ENCODE measurements at regions not wholly inside any gene's neighbourhood (a gene's known extent, or its start where the extent isn't known, plus 50 kb on each side); places are given as distances from the start of the nearest gene placed in this dataset.

DNA sequence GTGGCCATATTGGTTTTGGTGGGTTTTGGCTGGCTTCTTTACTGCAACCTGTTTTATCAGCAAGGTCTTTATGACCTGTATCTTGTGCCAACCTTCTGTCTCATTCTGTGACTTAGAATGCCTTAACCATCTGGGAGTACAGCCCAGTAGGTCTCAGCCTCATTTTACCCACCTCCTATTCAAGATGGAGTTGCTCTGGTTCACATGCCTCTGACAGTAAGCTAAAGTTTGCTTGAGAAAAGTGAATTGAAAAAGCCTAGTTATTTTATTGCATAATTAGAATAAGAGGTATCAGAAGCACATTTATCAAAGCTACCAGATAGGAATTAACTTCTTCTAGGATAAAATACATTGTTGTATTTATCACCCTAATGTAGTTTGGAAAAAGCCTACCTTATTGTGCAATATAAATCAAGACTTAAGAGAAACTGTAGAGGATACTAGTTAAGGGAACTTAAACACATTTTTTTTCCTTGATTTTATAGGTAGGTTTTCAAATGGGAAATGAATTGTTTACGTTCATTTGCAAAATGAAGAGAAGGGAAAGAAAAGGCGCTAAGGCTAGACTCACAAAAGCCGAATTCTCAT lies 202.3 kb upstream of the KCNJ16 start:
- Histone ChIP-seq H3K27me3 (ENCODE audit: control insufficient read depth, insufficient read depth, low read length) (no peaks in the 10 kb centered on the region), H3K4me1 (ENCODE audit: control insufficient read depth, insufficient read depth, low read length) (peaks cover 21% of the 10 kb centered on the region), H3K4me3 (ENCODE audit: low read depth, low read length) (no peak overlapping the region), H3K9me3 (ENCODE audit: control insufficient read depth, insufficient read depth, low read depth, low read length) (no peaks in the 10 kb centered on the region), H3K27ac (ENCODE audit: low read depth, low read length) (no peak overlapping the region), H3K36me3 (ENCODE audit: control insufficient read depth, insufficient read depth, low read length) (no peaks in the 10 kb centered on the region), H3K9ac (ENCODE audit: low read length) (no peak overlapping the region)

DNA sequence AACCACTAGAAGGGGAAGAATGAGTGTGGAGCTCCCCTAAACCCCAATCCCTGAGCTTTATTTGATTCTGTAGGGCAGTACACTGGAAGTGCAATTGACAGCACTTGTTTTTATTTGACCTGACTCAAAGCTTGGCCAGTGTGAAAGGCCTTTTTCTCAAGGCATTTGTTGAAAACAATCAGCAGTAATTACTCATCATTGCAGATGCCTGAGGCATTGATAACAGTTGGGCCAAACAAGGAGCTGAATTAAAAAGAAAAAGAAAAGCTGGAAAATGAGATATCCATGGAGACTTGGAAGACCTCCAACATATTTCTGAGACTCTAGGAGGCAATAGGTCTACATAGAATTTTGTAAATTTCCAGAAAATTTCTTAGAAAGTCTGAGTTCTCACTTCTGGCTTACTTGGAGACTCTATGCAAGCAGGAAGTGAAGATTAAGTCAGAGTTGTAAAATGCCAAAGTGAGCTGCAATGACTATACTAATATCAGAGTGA lies 200.8 kb upstream of the KCNJ16 start:
- H3K4me1 ChIP-seq (ENCODE audit: control insufficient read depth, insufficient read depth, low read length): peaks cover 21% of the 10 kb centered on the region
- H3K27ac ChIP-seq (ENCODE audit: low read depth, low read length): no peak overlapping the region
- H3K4me3 ChIP-seq (ENCODE audit: low read depth, low read length): no peak overlapping the region
- H3K9me3 ChIP-seq (ENCODE audit: control insufficient read depth, insufficient read depth, low read depth, low read length): peaks cover 4% of the 10 kb centered on the region; the same call in 1 of the 2 replicates
- no peak overlapping the region for H3K9ac ChIP-seq (ENCODE audit: low read length)
- no peaks in the 10 kb centered on the region for H3K27me3 ChIP-seq (ENCODE audit: control insufficient read depth, insufficient read depth, low read length)
- H3K36me3 ChIP-seq (ENCODE audit: control insufficient read depth, insufficient read depth, low read length): no peaks in the 10 kb centered on the region

DNA sequence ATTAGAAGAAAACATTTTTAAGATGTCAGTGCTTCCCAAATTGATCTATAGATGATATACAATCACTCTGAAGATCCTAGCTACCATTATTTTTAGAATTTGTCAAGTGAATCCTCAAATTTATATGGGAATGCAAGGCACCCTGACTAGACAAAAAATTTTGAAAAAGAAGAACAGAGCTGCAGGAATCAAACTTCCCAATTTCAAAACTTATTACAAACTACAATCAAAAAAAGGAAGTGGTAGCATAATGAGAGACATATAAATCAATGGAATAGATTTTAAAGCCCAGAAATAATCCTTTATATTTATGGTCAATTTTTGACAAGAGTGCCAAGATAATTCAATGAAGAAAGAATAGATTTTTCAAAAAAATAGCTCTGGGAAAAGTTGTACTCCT lies 198.3 kb upstream of the KCNJ16 start:
- H3K36me3 ChIP-seq (ENCODE audit: control insufficient read depth, insufficient read depth, low read length): no peaks in the 10 kb centered on the region
- peaks cover 4% of the 10 kb centered on the region; the same call in 1 of the 2 replicates for H3K9me3 ChIP-seq (ENCODE audit: control insufficient read depth, insufficient read depth, low read depth, low read length)
- H3K4me3 ChIP-seq (ENCODE audit: low read depth, low read length): no peak overlapping the region
- no peak overlapping the region for H3K9ac ChIP-seq (ENCODE audit: low read length)
- no peaks in the 10 kb centered on the region for H3K27me3 ChIP-seq (ENCODE audit: control insufficient read depth, insufficient read depth, low read length)
- H3K4me1 ChIP-seq (ENCODE audit: control insufficient read depth, insufficient read depth, low read length): peaks cover 5% of the 10 kb centered on the region; the same call in 1 of the 2 replicates
- H3K27ac ChIP-seq (ENCODE audit: low read depth, low read length): no peak overlapping the region

- Histone ChIP-seq H3K9me3 (ENCODE audit: control insufficient read depth, insufficient read depth, low read depth, low read length) (peaks cover 4% of the 10 kb centered on the region; the same call in 1 of the 2 replicates), H3K27me3 (ENCODE audit: control insufficient read depth, insufficient read depth, low read length) (no peaks in the 10 kb centered on the region), H3K27ac (ENCODE audit: low read depth, low read length) (no peak overlapping the region), H3K36me3 (ENCODE audit: control insufficient read depth, insufficient read depth, low read length) (no peaks in the 10 kb centered on the region), H3K9ac (ENCODE audit: low read length) (no peak overlapping the region), H3K4me1 (ENCODE audit: control insufficient read depth, insufficient read depth, low read length) (peaks cover 5% of the 10 kb centered on the region; the same call in 1 of the 2 replicates), H3K4me3 (ENCODE audit: low read depth, low read length) (no peak overlapping the region)
Measured at GRCh38 chr17:69878661-69879060, 196.4 kb upstream of the KCNJ16 start.

- no peak overlapping the region for H3K4me3 ChIP-seq (ENCODE audit: low read depth, low read length)
- no peak overlapping the region for H3K27ac ChIP-seq (ENCODE audit: low read depth, low read length)
- H3K9me3 ChIP-seq (ENCODE audit: control insufficient read depth, insufficient read depth, low read depth, low read length): peaks cover 4% of the 10 kb centered on the region; the same call in 1 of the 2 replicates
- H3K4me1 ChIP-seq (ENCODE audit: control insufficient read depth, insufficient read depth, low read length): no peaks in the 10 kb centered on the region; the same call in 1 of the 2 replicates
- no peak overlapping the region for H3K9ac ChIP-seq (ENCODE audit: low read length)
- no peaks in the 10 kb centered on the region for H3K36me3 ChIP-seq (ENCODE audit: control insufficient read depth, insufficient read depth, low read length)
- H3K27me3 ChIP-seq (ENCODE audit: control insufficient read depth, insufficient read depth, low read length): no peaks in the 10 kb centered on the region
Measured at GRCh38 chr17:69879576-69879975, 195.4 kb upstream of the KCNJ16 start.

DNA sequence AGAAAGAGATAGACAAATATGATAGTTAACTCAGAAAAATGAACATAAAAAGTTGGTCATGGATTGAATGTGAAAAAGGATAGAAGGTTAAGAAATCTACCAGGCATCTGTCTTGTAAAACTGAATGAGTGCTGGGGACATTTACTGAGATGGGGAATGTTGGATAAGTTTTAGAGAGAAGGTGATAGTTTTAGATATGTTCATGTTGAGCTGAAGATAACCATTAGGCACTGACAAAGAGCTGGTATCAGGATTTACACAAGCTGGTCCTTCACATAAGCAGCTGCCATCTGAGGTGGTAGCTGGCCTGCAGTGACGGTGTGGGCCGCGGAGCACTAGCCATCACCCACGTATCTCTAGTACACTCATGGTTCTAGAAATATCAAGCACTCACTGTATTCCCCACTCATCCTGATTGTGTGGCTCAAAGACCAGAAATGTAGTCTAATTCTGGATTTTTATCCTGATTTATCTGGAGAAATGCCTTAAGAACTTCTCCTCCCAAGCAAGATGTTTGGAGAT lies 194.4 kb upstream of the KCNJ16 start:
- Histone ChIP-seq H3K4me3 (ENCODE audit: low read depth, low read length) (no peak overlapping the region), H3K4me1 (ENCODE audit: control insufficient read depth, insufficient read depth, low read length) (no peaks in the 10 kb centered on the region), H3K9me3 (ENCODE audit: control insufficient read depth, insufficient read depth, low read depth, low read length) (peaks cover 4% of the 10 kb centered on the region; the same call in 1 of the 2 replicates), H3K36me3 (ENCODE audit: control insufficient read depth, insufficient read depth, low read length) (no peaks in the 10 kb centered on the region), H3K9ac (ENCODE audit: low read length) (no peak overlapping the region), H3K27me3 (ENCODE audit: control insufficient read depth, insufficient read depth, low read length) (no peaks in the 10 kb centered on the region), H3K27ac (ENCODE audit: low read depth, low read length) (no peak overlapping the region)

DNA sequence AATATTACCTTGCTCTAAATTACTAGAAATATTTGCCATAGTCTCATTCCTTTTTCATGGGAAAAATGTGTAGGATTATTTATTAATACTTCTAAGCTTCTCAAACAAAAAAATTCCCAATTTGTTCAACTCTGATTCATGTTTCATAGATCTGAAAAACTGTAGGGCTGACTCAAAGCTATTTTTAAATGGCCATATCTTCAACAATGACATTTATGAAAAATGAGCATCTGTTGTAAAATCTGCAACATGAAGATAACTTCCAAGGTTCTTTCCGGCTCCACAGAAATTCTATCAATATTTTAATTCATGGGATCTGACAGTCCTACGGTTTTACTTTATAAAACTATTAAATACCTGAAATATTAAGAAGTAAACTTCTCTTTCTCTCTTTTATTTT lies 192.7 kb upstream of the KCNJ16 start:
- Histone ChIP-seq H3K27ac (ENCODE audit: low read depth, low read length) (no peak overlapping the region), H3K4me1 (ENCODE audit: control insufficient read depth, insufficient read depth, low read length) (no peaks in the 10 kb centered on the region), H3K9me3 (ENCODE audit: control insufficient read depth, insufficient read depth, low read depth, low read length) (peaks cover 4% of the 10 kb centered on the region; the same call in 1 of the 2 replicates), H3K9ac (ENCODE audit: low read length) (no peak overlapping the region), H3K4me3 (ENCODE audit: low read depth, low read length) (no peak overlapping the region), H3K27me3 (ENCODE audit: control insufficient read depth, insufficient read depth, low read length) (no peaks in the 10 kb centered on the region), H3K36me3 (ENCODE audit: control insufficient read depth, insufficient read depth, low read length) (no peaks in the 10 kb centered on the region)

GRCh38 chr17:69883120-69883519 lies 191.9 kb upstream of the KCNJ16 start:
- peaks cover 4% of the 10 kb centered on the region; the same call in 1 of the 2 replicates for H3K9me3 ChIP-seq (ENCODE audit: control insufficient read depth, insufficient read depth, low read depth, low read length)
- H3K36me3 ChIP-seq (ENCODE audit: control insufficient read depth, insufficient read depth, low read length): no peaks in the 10 kb centered on the region
- H3K4me1 ChIP-seq (ENCODE audit: control insufficient read depth, insufficient read depth, low read length): no peaks in the 10 kb centered on the region
- no peak overlapping the region for H3K27ac ChIP-seq (ENCODE audit: low read depth, low read length)
- no peaks in the 10 kb centered on the region for H3K27me3 ChIP-seq (ENCODE audit: control insufficient read depth, insufficient read depth, low read length)
- H3K4me3 ChIP-seq (ENCODE audit: low read depth, low read length): no peak overlapping the region
- no peak overlapping the region for H3K9ac ChIP-seq (ENCODE audit: low read length)

- Histone ChIP-seq H3K36me3 (ENCODE audit: control insufficient read depth, insufficient read depth, low read length) (no peaks in the 10 kb centered on the region), H3K9me3 (ENCODE audit: control insufficient read depth, insufficient read depth, low read depth, low read length) (no peaks in the 10 kb centered on the region), H3K9ac (ENCODE audit: low read length) (no peak overlapping the region), H3K4me3 (ENCODE audit: low read depth, low read length) (no peak overlapping the region), H3K27ac (ENCODE audit: low read depth, low read length) (no peak overlapping the region), H3K27me3 (ENCODE audit: control insufficient read depth, insufficient read depth, low read length) (no peaks in the 10 kb centered on the region), H3K4me1 (ENCODE audit: control insufficient read depth, insufficient read depth, low read length) (no peaks in the 10 kb centered on the region)
Measured at GRCh38 chr17:69884356-69884755, 190.7 kb upstream of the KCNJ16 start.

GRCh38 chr17:69884846-69885245 lies 190.2 kb upstream of the KCNJ16 start:
- no peak overlapping the region for H3K9ac ChIP-seq (ENCODE audit: low read length)
- no peak overlapping the region for H3K27ac ChIP-seq (ENCODE audit: low read depth, low read length)
- no peak overlapping the region for H3K4me3 ChIP-seq (ENCODE audit: low read depth, low read length)
- no peaks in the 10 kb centered on the region for H3K4me1 ChIP-seq (ENCODE audit: control insufficient read depth, insufficient read depth, low read length)
- H3K9me3 ChIP-seq (ENCODE audit: control insufficient read depth, insufficient read depth, low read depth, low read length): no peaks in the 10 kb centered on the region
- H3K36me3 ChIP-seq (ENCODE audit: control insufficient read depth, insufficient read depth, low read length): no peaks in the 10 kb centered on the region
- H3K27me3 ChIP-seq (ENCODE audit: control insufficient read depth, insufficient read depth, low read length): no peaks in the 10 kb centered on the region

DNA sequence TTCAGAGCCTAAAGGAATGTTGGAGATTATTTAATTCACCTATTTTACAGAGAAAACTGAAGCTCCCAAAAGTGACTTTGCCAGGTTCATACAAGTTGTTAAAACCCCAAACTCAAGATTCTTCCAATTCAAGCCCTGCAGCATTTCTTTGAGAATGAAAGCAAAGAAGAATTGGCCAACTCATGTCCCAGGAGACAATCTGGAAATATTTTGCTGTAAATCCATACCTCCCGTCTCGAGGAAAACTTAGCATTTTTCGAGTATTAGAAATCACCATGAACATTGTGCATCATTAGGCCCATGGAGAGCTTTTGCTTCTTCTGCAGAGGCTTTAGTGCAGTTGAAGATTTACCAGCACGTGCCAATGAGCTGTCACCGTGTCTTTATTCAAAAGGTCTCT lies 176.4 kb upstream of the KCNJ16 start:
- Histone ChIP-seq H3K9me3 (ENCODE audit: control insufficient read depth, insufficient read depth, low read depth, low read length) (no peaks in the 10 kb centered on the region), H3K36me3 (ENCODE audit: control insufficient read depth, insufficient read depth, low read length) (no peaks in the 10 kb centered on the region), H3K4me3 (ENCODE audit: low read depth, low read length) (no peak overlapping the region), H3K9ac (ENCODE audit: low read length) (no peak overlapping the region), H3K4me1 (ENCODE audit: control insufficient read depth, insufficient read depth, low read length) (no peaks in the 10 kb centered on the region), H3K27ac (ENCODE audit: low read depth, low read length) (no peak overlapping the region), H3K27me3 (ENCODE audit: control insufficient read depth, insufficient read depth, low read length) (no peaks in the 10 kb centered on the region)
